ENCODE measurements at regions not wholly inside any gene's neighbourhood (a gene's known extent, or its start where the extent isn't known, plus 50 kb on each side); places are given as distances from the start of the nearest gene placed in this dataset.

DNA sequence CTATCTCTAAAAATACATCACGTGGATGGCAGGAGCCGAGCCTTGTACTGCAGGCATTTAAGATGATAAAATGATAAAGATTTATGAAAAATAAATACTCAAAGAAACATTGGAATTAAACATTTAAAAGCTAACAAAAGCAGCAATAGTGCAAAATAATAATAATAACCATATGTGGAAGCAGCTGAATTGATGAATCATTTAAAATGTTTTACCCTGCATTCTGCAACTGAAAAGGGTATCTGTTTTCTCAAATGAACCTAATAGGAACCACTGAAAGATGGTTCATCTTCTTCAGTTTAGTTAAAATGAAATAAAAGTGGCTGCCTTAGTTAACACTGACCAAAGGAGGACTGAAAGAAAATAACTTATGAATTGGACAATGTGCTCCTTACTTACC lies 436.1 kb downstream of the TUSC7 start:
- H3K9ac ChIP-seq (ENCODE audit: low read depth in 2 of 2, low read length in 2 of 2): no peak overlapping the region
- H3K36me3 ChIP-seq: no peaks in the 10 kb centered on the region
- H3K4me1 ChIP-seq: no peaks in the 10 kb centered on the region
- no peaks in the 10 kb centered on the region for H3K27me3 ChIP-seq
- intact Hi-C loops (cut with DNase I): no loop called here
- H3K4me3 ChIP-seq: no peak overlapping the region
- H3K9me3 ChIP-seq: no peaks in the 10 kb centered on the region
- TF ChIP-seq, protein P1, sequence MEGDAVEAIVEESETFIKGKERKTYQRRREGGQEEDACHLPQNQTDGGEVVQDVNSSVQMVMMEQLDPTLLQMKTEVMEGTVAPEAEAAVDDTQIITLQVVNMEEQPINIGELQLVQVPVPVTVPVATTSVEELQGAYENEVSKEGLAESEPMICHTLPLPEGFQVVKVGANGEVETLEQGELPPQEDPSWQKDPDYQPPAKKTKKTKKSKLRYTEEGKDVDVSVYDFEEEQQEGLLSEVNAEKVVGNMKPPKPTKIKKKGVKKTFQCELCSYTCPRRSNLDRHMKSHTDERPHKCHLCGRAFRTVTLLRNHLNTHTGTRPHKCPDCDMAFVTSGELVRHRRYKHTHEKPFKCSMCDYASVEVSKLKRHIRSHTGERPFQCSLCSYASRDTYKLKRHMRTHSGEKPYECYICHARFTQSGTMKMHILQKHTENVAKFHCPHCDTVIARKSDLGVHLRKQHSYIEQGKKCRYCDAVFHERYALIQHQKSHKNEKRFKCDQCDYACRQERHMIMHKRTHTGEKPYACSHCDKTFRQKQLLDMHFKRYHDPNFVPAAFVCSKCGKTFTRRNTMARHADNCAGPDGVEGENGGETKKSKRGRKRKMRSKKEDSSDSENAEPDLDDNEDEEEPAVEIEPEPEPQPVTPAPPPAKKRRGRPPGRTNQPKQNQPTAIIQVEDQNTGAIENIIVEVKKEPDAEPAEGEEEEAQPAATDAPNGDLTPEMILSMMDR (IDR thresholded peaks at IDR 0.05): no peak
- H3K27ac ChIP-seq: no peak overlapping the region
- no peak for DNase-seq

DNA sequence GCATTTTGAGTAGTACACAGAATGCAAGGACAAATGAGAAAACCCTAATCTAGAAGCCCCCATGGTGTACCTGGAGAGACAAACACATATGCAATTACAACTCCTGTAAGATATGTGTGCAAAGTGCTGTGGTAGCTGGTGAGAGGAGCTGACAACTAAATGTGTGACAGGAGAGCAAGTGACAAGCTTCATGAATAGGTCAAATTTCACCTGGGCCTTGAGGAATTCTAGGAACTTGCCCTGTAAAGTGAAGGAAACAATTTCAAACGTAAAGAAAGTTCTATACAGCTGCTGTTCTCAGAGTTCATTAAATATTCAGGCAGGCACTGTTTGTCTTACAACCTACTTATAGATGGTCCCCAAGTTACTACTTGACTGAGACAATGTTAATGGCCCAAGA lies 437.0 kb downstream of the TUSC7 start:
- DNase-seq: no peak
- no peak overlapping the region for H3K4me3 ChIP-seq
- TF ChIP-seq, protein P1 (IDR thresholded peaks at IDR 0.05): no peak
- no peaks in the 10 kb centered on the region for H3K4me1 ChIP-seq
- no peak overlapping the region for H3K27ac ChIP-seq
- H3K9ac ChIP-seq (ENCODE audit: low read depth in 2 of 2, low read length in 2 of 2): no peak overlapping the region
- H3K9me3 ChIP-seq: no peaks in the 10 kb centered on the region
- H3K27me3 ChIP-seq: no peaks in the 10 kb centered on the region
- intact Hi-C loops (cut with DNase I): no loop called here
- no peaks in the 10 kb centered on the region for H3K36me3 ChIP-seq

DNA sequence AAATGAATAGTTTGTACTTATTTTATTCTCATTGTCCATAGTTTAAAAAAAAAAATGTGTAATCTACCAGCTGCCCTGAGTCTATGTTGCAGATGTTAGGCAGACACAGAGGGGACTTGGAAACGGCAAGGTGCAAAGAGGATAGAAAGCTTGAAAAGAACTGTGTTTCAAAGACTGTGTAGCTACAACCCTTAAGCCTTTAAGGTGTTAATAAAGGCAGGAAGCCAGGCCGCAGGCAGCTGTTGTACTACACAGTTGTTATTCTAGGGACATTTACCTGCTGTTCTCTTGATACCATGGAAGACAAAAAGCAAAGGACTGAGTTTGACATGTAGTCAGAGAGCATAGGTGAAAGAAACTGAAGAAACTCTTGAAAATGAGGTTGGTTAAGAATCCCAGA lies 440.0 kb downstream of the TUSC7 start:
- intact Hi-C loops (cut with DNase I): no loop called here

DNA sequence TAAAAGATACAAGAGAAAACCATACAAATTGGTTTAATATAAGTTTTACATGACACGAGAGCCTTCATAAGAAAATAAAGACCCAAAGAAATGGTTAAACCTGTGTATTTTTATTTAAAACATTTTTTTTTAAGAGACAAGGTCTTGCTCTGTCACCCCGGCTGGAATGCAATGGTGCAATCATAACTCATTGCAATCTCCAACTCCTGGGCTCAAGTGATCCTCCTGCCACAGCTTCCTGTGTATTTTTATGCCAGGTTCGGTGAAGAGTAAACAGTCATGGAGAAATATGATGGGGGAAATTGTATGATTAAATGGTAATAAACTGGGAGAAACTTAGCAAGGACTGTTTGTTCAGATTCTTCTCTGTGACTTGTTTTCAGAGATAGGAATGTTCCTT lies 441.0 kb downstream of the TUSC7 start:
- no peak for DNase-seq
- TF ChIP-seq, protein P1 (IDR thresholded peaks at IDR 0.05): no peak
- H3K36me3 ChIP-seq: no peaks in the 10 kb centered on the region
- intact Hi-C loops (cut with DNase I): no loop called here
- no peak overlapping the region for H3K4me3 ChIP-seq
- no peak overlapping the region for H3K27ac ChIP-seq
- no peaks in the 10 kb centered on the region for H3K27me3 ChIP-seq
- H3K4me1 ChIP-seq: no peaks in the 10 kb centered on the region
- H3K9me3 ChIP-seq: no peaks in the 10 kb centered on the region
- no peak overlapping the region for H3K9ac ChIP-seq (ENCODE audit: low read depth in 2 of 2, low read length in 2 of 2)

More for the DNA sequence above, 440.0 kb downstream of the TUSC7 start:
- TF ChIP-seq, protein P1 (IDR thresholded peaks at IDR 0.05): no peak
- Histone ChIP-seq H3K4me1 (no peaks in the 10 kb centered on the region), H3K27me3 (no peaks in the 10 kb centered on the region), H3K36me3 (no peaks in the 10 kb centered on the region), H3K4me3 (no peak overlapping the region), H3K9ac (ENCODE audit: low read depth in 2 of 2, low read length in 2 of 2) (no peak overlapping the region), H3K27ac (no peak overlapping the region), H3K9me3 (no peaks in the 10 kb centered on the region)
- DNase-seq: no peak

DNA sequence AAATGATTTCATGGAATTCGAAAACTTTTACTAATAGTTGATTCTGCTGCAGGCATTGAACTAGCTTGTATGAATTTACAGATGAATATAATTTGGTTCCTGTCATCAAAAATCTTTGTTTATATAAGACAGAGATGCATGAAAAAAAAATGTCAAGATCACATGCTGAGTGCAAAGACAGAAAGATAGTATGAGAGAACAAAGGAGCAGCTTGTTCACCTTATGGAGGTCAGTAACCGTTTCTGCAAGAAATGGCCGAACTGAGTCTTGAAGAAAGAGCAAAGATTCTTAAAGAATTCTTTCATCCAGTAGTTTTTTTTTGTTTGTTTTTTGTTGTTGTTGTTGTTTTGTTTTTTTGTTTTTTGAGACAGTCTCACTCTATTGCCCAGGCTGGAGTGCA lies 450.6 kb downstream of the TUSC7 start:
- Histone ChIP-seq H3K4me1 (no peaks in the 10 kb centered on the region), H3K4me3 (no peak overlapping the region), H3K9me3 (no peaks in the 10 kb centered on the region), H3K36me3 (no peaks in the 10 kb centered on the region), H3K27me3 (no peaks in the 10 kb centered on the region), H3K27ac (no peak overlapping the region), H3K9ac (ENCODE audit: low read depth in 2 of 2, low read length in 2 of 2) (no peak overlapping the region)
- DNase-seq: no peak
- intact Hi-C loops (cut with DNase I): no loop called here
- TF ChIP-seq, protein P1 (IDR thresholded peaks at IDR 0.05): no peak

DNA sequence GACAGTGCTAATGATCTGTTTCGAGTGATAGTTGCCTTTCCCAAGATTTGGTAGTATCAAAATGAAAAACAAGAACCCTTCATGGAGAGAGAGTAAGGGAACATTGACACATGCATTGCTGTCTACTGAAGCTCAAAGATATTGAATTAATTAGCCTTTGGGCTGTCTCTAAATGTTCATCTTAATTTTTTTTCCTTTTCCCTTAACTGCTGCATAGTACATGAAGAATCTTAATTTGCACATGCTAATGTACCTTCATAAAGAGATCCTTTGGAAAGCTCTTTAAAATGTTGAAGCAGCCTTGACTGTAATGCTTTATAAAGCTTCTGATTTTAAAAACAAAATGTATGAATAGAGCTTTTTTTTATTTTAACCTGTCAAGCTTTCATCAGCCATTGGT lies 452.2 kb downstream of the TUSC7 start:
- H3K36me3 ChIP-seq: no peaks in the 10 kb centered on the region
- TF ChIP-seq, protein P1 (IDR thresholded peaks at IDR 0.05): no peak
- intact Hi-C loops (cut with DNase I): no loop called here
- no peak overlapping the region for H3K9ac ChIP-seq (ENCODE audit: low read depth in 2 of 2, low read length in 2 of 2)
- no peak overlapping the region for H3K27ac ChIP-seq
- H3K4me1 ChIP-seq: no peaks in the 10 kb centered on the region
- no peaks in the 10 kb centered on the region for H3K27me3 ChIP-seq
- H3K4me3 ChIP-seq: no peak overlapping the region
- no peak for DNase-seq
- no peaks in the 10 kb centered on the region for H3K9me3 ChIP-seq

Measured in colonic mucosa (tissue), 4 donors.